HG03025 (cell line): ENCODE measurements at regions not wholly inside any gene's neighbourhood (a gene's known extent, or its start where the extent isn't known, plus 50 kb on each side); places are given as distances from the start of the nearest gene placed in this dataset.

Source experiments
- ATAC-seq: cut with Tn5 transposase; IDR thresholded peaks from one replicate; pipeline ENCODE4 v1.9.1; 2021; ENCODE audit warnings: mild to moderate bottlenecking, moderate library complexity; ENCODE audit not compliant: unreplicated experiment, low FRiP score

- no peak for ATAC-seq
Observed at GRCh38 chr3:116920826-116921610, 211.4 kb downstream of the TUSC7 start.

GRCh38 chr3:116927918-116928317 lies 218.3 kb downstream of the TUSC7 start:
- no peak for ATAC-seq

GRCh38 chr3:116929505-116930222 lies 220.1 kb downstream of the TUSC7 start:
- ATAC-seq = no peak

GRCh38 chr3:116930786-116931185 lies 221.2 kb downstream of the TUSC7 start:
- ATAC-seq = no peak

DNA sequence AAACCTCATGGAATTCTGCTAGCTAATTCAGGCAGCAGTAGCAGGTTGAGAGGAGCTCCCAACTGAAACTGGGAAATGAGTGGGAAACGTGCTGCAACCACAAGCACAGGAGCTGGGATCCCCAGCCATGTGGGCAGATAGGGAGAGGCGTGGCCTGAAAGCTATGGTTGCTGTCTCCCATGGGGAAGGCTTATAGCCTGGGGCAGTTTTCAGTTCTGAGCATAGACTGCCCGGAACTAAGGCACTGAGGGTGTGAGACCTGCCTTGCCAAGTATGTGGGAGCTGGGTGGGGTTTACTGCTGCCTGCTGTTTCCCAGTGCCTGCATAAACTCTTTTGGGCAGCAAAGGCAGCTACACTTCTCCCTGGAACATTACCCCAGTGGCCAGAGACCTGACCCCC lies 229.5 kb downstream of the TUSC7 start:
- no peak for ATAC-seq

DNA sequence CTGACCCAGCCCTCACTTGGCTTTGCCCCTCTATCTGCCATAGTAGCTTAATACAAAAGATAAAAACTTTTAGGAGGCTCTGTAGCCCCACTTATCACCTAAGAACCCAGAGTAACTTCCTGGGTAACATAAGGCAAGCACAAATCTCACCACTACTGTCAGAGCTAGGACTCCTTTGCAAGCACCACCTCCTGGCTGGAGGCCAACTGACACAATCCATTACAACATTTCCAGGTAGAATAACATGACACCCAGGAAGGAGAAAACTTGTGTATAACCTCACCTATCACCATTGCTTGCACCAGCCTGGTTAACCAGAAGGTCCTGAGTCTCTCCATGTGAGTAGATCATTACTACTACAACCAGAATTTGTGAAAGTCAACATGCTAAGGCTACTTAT lies 230.0 kb downstream of the TUSC7 start:
- no peak for ATAC-seq

GRCh38 chr3:116940719-116941118 lies 231.1 kb downstream of the TUSC7 start:
- ATAC-seq = no peak

DNA sequence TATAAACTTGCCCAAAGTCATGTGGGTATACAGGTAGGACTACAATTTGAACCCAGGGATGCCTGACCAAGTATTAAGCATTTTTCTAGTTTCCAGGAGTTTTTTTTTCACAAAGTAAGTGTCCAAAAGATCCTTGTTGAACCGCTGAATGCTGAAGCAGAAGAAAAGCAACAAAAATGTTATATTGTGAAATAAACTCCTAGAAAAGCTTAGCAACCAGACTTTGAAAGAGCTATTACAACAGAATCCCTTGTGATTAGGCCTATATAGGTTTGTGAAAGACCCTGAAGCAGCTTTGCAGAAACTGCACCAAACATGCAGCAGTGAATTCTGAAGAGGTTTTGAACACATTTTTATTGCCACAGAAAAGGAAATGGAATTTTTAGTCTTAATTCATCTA lies 236.8 kb downstream of the TUSC7 start:
- ATAC-seq = no peak

DNA sequence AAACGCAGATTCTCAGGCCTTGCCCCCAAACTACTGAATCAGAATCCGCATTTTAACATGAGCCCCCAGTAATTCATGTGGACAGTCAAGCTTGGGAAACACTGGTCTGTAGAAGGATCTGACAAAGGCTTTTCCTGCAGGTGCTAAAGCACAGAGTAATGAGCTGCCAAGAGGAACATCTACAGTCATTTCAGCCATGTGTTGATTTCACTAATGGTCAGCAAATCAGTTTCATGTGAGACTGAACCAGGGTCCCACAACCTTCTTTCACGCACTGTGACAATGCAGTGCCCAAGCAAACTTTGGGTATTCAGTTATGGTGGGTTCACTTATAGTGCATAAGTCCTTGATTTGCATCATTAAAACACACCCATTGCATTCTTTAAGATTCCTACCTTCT lies 237.6 kb downstream of the TUSC7 start:
- ATAC-seq = no peak

- ATAC-seq = no peak
Observed at GRCh38 chr3:116947809-116948208, 238.2 kb downstream of the TUSC7 start.

DNA sequence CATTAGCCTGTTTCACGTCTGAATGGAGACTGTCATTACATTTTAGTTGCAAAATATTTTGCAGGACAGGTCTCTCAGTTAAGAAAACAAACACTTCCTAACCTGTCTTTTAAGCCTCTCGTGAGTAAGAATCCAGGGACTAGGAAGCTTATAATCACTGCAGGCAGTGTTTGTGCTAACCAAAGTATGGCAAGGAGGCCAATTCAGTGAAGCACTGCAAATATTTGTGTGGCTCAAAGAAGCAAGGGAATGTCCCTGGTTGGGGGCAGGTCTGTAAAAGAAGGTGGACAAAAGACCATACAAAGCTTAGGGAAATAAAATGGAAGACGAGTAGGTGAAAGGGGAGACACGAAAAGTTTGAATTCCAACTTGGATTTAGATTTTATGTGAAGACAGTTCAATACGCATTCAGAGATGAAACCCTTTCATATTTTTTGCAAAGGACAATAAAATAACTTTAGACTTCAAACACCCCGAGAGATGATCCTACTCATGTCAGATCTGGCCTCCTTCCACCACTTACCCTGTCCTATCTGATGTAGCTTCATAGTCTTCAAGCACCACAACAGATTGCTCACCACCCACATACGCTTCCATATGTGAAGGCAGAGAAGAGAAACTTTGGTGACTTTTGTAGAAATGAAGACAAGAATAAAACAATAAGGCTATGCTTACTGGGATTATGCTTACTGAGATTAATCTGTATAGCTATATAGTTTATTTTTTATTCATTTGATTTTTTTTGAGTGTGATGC lies 240.9 kb downstream of the TUSC7 start:
- ATAC-seq = no peak

DNA sequence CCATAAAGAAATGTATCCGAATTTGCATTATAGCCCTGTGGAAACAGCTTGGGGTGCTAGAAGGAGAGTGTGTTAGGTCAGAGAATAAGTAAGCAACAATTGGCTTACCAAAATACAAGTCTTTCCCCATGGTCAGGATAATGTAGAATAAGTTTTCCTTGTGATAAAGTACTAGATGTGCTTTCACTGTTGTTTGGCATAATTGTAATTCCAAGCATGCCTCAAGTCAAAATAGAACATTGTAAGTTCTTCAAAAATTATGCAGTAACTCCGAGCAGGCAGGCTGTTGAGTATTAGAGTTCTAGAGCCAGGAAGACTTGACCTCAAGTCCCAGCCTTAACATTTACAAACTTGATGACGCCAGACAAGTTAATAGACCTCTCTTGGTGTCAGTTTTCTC lies 242.0 kb downstream of the TUSC7 start:
- no peak for ATAC-seq

- no peak for ATAC-seq
Observed at GRCh38 chr3:116958291-116958690, 248.7 kb downstream of the TUSC7 start.

DNA sequence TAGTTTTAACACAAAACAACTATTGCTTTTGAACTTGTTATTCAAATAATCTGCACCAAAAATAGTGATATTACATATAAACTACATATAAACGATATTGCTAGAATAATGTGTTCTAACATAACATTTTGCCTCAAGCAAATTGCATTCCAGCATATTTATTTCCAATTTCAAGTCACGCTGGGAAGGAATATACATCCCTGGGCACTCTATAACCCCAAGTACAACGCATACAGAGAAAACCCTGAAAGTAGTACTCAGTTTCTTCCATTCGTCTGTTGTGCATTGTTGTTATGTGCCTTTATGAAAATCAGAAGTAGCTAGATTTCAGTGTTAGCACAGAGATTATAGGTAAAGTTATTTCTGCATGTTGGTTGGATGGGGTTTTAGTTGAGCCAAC lies 251.5 kb downstream of the TUSC7 start:
- no peak for ATAC-seq

DNA sequence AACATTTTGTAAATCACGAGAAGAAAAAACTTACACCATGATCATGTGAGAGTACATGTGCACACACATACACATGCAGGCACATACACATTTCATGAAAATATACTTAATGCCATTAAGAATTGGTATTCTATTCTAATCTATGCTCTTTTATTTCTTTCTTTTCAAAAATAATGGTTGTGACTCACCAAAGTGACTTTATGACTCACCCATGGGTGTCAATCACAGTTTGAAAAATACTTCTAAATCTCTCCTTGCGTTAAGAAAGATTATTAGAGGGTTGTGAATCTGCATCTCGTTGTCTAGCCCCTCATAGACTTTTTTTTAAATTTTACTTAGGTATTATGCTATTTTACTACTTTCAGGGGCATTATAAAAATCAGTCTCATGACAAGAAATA lies 254.2 kb downstream of the TUSC7 start:
- ATAC-seq = no peak

DNA sequence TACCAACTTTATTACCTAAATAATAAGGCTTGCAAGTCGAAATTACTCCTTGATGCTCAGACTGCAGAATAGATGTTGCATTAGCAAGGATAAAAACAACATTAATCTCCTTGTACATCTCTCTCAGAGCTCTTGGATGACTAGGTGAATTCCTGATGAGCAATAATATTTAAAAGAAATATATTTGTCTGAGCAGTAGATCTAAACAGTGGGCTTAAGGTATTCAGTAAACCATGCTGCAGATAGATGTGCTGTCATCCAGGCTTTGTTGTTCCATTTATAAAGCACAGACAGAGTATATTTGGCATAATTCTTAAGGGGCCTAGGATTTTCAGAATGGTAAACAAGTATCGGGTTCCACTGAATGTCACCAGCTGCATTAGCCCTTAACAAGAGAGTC lies 257.1 kb downstream of the TUSC7 start:
- ATAC-seq = no peak

GRCh38 chr3:116969135-116969534 lies 259.6 kb downstream of the TUSC7 start:
- no peak for ATAC-seq

DNA sequence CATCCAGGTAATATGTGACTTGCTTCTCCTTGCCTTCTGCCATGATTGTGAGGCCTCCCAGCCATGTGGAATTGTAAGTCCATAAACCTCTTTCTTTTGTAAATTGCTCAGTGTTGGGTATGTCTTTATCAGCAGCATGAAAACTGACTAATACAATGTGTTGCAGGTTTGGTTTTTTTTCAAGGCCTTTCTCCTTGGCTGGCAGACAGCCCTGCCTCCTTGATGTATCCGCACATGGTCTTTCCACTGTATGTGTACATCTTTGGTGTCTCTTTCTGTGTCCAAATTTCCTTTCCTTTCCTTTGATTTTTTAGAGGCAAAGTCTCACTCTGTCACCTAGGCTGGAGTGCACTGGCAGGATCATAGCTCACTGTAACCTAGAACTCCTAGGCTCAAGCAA lies 260.1 kb downstream of the TUSC7 start:
- ATAC-seq = no peak

GRCh38 chr3:116971531-116971930 lies 262.0 kb downstream of the TUSC7 start:
- ATAC-seq = no peak

DNA sequence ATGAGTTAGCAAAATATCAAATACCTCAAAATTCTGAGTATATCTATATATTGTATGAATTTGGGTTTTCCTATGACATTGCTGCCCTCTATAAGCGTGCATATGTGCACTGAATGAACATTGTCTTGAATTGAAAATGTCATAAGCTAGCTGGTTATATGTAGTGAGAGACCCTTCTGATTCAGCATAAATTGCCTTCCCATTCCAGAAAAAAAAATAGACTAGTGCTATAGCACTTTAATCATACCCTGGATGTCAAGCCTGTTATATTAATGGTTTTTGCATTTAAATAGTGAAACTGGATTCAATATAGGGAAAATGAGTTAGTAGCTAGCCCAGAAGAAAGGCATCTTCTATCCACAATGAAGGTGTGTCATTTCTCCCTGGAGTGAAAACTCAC lies 265.1 kb downstream of the TUSC7 start:
- no peak for ATAC-seq

GRCh38 chr3:116977441-116977840 lies 267.9 kb downstream of the TUSC7 start:
- ATAC-seq = no peak
